ENCODE measurements at regions not wholly inside any gene's neighbourhood (a gene's known extent, or its start where the extent isn't known, plus 50 kb on each side); places are given as distances from the start of the nearest gene placed in this dataset.

DNA sequence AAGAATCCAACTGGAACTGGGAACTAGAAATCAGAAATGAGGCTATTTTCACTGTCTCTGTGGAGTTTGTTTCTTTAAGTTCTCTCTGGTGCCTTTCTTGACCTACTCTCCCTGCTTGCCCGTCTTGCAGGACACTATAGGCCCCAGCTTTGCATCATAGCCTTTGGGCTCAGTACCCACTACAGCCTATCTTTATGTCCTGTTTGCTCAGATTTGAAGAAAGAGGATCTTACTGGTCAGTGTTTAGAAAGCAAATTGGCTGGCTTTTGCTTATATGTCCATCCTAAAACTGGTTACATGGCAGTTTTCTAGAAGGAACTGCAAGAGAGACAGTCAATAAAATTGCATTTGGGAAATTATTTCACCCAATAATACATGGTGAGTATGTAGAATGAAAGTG, 231.8 kb upstream of the TBL1XR1 start:
- WGBS, 2 donors = 13 to 35% methylated on average over 1 of the region's 1 CpG
- no peak overlapping the region for H3K4me3 ChIP-seq (replicated peaks in 1 of 3)
- H3K4me1 ChIP-seq = peaks cover 13 to 22% of the 10 kb centered on the region in 2 donors
- TF ChIP-seq, protein P1, sequence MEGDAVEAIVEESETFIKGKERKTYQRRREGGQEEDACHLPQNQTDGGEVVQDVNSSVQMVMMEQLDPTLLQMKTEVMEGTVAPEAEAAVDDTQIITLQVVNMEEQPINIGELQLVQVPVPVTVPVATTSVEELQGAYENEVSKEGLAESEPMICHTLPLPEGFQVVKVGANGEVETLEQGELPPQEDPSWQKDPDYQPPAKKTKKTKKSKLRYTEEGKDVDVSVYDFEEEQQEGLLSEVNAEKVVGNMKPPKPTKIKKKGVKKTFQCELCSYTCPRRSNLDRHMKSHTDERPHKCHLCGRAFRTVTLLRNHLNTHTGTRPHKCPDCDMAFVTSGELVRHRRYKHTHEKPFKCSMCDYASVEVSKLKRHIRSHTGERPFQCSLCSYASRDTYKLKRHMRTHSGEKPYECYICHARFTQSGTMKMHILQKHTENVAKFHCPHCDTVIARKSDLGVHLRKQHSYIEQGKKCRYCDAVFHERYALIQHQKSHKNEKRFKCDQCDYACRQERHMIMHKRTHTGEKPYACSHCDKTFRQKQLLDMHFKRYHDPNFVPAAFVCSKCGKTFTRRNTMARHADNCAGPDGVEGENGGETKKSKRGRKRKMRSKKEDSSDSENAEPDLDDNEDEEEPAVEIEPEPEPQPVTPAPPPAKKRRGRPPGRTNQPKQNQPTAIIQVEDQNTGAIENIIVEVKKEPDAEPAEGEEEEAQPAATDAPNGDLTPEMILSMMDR (IDR thresholded peaks at IDR 0.05) = no peak
- no peak for TF ChIP-seq POLR2A (IDR thresholded peaks at IDR 0.05)
- H3K36me3 ChIP-seq = no peaks in the 10 kb centered on the region
- H3K27me3 ChIP-seq = no peaks in the 10 kb centered on the region
- DNase-seq = peak in 1 of 2 donors; percentile 11
- peak overlapping the region in 2 of 3 donors; percentile 15 to 51 for H3K27ac ChIP-seq
- intact Hi-C loops (cut with DNase I) = no loop called here
- no peaks in the 10 kb centered on the region for H3K9me3 ChIP-seq

DNA sequence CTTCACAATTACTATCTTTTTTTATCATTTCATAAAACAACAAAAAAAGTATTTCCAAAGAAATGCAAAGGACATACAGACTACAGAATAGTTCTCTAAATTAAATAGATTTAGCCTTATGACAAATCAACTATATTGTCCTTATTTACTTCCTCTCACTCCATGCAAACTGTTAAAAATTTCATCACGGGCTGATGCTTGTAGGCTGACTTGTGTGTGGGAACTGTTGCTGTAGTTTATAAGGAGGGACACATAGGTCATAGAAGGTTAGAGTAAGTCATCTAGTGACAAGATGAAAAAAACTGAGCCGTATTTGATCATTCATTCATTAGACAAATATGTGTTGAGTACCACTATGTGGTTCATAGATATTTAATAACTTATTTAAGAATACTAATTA, 232.5 kb upstream of the TBL1XR1 start:
- 76 to 86% methylated on average over 2 of the region's 2 CpGs for WGBS, 2 donors
- TF ChIP-seq POLR2A (IDR thresholded peaks at IDR 0.05) = no peak
- intact Hi-C loops (cut with DNase I) = no loop called here
- no peaks in the 10 kb centered on the region for H3K9me3 ChIP-seq
- peak overlapping the region in 2 of 3 donors; percentile 15 to 27 for H3K27ac ChIP-seq
- no peak for DNase-seq
- no peaks in the 10 kb centered on the region for H3K27me3 ChIP-seq
- no peaks in the 10 kb centered on the region for H3K36me3 ChIP-seq
- H3K4me3 ChIP-seq (replicated peaks in 1 of 3) = no peak overlapping the region
- peaks cover 13 to 22% of the 10 kb centered on the region in 2 donors for H3K4me1 ChIP-seq

DNA sequence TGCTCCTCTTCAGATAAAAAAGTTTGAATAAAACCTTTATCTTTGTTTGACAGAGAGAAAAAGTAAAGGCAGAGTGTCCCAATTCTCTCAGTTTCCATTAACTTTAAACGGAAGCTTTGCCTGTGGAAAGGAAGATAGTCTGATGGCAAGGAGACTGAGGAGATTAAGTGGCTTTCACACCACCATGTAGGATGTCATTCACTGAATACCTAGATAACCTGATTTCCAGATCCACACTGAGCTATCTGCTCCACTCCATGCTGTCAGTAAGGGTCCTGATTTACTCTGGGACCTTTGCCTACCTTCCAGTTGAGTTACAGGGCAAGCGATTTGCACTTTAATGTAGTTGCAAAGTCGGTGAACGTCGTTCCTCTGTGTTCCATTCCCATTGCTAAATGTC, 233.4 kb upstream of the TBL1XR1 start:
- Histone ChIP-seq H3K4me1 (peaks cover 13 to 22% of the 10 kb centered on the region in 2 donors), H3K27ac (peak overlapping the region in 1 of 3 donors; percentile 27), H3K9me3 (no peaks in the 10 kb centered on the region), H3K4me3 (replicated peaks in 1 of 3) (no peak overlapping the region), H3K27me3 (no peaks in the 10 kb centered on the region), H3K36me3 (no peaks in the 10 kb centered on the region)
- DNase-seq = no peak
- WGBS, 2 donors = 87 to 95% methylated on average over 5 of the region's 5 CpGs
- intact Hi-C loops (cut with DNase I) = no loop called here
- TF ChIP-seq POLR2A (IDR thresholded peaks at IDR 0.05) = no peak
- TF ChIP-seq, protein P1 (IDR thresholded peaks at IDR 0.05) = no peak

DNA sequence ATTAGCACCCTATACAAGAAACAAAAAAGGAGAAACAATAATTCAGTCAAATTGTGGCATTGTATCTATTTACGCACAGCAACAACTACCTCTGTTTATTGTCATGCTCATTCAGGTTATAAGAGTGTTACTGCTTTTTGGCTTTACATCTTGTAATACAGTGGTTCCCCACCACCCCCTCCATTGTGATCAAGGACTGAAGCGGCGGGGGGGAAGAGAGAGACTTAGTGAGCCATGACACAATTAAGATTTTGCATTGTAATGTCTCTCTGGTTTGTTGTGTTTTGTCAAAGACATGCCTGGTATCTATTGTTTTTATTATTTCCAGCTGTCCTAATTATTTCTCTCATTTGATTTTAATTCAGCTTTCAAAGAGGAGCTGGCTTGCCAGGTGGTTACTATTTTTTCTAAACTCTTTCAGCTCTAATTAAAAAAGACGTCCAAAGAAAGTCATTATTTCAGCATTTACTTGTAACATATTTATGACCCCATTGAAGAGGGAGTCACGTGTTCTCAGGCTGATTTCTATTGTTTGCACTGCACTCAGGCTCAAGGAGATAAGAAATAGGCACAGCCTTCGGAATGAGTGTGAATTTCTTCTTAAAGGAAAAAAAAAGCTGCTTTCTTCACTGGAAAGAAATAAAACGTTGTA, 234.4 kb upstream of the TBL1XR1 start:
- intact Hi-C loops (cut with DNase I) = no loop called here
- TF ChIP-seq, protein P1 (IDR thresholded peaks at IDR 0.05) = no peak
- no peak for TF ChIP-seq POLR2A (IDR thresholded peaks at IDR 0.05)

DNA sequence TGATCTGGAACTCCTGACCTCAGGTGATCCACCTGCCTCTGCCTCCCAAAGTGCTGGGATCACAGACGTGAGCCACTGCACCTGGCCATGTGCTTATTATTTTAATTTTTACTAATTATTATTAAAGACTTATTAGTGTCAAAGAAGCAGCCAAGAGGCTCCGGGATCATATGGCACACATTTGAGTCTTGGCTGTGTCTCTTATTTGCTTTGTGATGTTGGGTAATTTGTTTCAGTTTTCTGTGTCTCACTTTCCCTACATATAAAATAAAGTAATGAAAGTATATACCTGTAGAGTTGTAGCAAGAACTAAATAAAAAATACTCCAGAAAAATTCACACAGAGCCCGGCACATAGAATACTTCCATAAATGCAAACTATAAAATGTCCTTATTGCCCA, 238.0 kb upstream of the TBL1XR1 start:
- Histone ChIP-seq H3K36me3 (no peaks in the 10 kb centered on the region), H3K9me3 (no peaks in the 10 kb centered on the region), H3K4me3 (replicated peaks in 1 of 3) (no peak overlapping the region), H3K27ac (no peak overlapping the region), H3K4me1 (peaks cover 8 to 12% of the 10 kb centered on the region in 2 donors), H3K27me3 (no peaks in the 10 kb centered on the region)
- no peak for DNase-seq
- intact Hi-C loops (cut with DNase I) = no loop called here
- no peak for TF ChIP-seq POLR2A (IDR thresholded peaks at IDR 0.05)
- TF ChIP-seq, protein P1 (IDR thresholded peaks at IDR 0.05) = no peak
- 91 to 95% methylated on average over 3 of the region's 3 CpGs for WGBS, 2 donors

More for the DNA sequence above, 234.4 kb upstream of the TBL1XR1 start:
- Histone ChIP-seq H3K36me3 (no peaks in the 10 kb centered on the region), H3K4me3 (replicated peaks in 1 of 3) (no peak overlapping the region), H3K27ac (peak overlapping the region in 2 of 3 donors; percentile 25 to 58), H3K4me1 (peaks cover 13 to 22% of the 10 kb centered on the region in 2 donors), H3K27me3 (no peaks in the 10 kb centered on the region), H3K9me3 (no peaks in the 10 kb centered on the region)
- 26 to 34% methylated on average over 7 of the region's 7 CpGs for WGBS, 2 donors
- DNase-seq = no peak

Data from thyroid gland (tissue), 4 donors.